GM18867 (cell line): ENCODE measurements at regions not wholly inside any gene's neighbourhood (a gene's known extent, or its start where the extent isn't known, plus 50 kb on each side); places are given as distances from the start of the nearest gene placed in this dataset.

ENCODE experiments used
- ATAC-seq: cut with Tn5 transposase; IDR thresholded peaks from one replicate; pipeline ENCODE4 v1.9.1; 2021; ENCODE audit warnings: mild to moderate bottlenecking, moderate library complexity; ENCODE audit not compliant: unreplicated experiment

DNA sequence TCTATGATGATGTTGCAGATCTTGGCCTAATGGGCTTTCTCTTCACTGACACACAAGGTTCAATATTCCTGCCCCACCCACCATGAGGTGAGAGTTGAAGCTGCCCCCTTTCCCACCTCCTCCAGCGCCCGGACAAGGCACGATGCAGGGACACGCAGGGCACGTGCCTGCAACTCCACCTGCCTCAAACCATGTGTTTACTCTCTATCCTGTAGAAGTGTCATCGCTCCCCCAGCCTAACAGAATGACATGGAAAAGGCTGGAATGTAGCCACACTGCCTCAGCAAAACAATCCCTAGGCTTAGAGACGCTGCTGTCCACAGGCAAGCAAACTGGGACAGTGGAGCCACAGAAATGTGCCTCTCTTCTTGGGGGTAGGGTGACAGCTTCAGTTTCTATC, 92.9 kb upstream of the SOD1 start:
- no peak for ATAC-seq

DNA sequence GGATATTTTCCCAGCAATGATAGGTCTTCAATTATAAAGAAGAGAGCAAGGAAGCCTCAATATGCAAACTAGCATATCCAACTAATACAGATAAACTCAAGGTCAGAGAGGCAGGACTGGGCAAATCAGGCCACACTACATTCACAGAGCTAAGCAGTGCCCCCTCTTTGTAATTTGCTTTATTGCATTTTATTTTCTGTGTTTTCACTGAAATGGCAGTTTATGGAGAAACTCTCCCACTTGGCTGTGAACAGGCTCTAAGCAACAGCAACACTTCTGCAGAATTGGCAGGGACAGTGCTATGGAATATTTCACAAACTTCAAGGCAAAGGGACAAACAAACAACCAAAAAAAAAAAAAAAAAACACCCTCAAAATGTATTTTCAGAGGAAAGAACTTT, 93.4 kb upstream of the SOD1 start:
- no peak for ATAC-seq

DNA sequence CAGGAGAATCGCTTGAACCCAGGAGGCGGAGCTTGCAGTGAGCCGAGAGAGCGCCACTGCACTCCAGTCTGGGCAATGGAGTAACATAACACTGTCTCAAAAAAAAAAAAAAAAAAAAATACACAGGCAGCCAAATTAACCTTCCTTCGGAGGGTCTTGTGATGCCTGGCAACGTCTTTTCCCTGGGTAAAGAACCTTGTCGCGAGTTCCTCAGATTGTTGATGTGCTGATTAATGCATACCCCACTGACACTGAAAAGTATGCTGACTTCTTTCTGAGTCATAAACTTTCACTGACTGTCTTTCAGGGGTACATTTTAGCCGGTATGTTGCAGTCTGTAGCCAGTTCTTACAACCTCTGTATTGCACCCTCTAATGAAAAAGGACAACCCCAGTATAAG, 95.1 kb upstream of the SOD1 start:
- ATAC-seq: no peak

DNA sequence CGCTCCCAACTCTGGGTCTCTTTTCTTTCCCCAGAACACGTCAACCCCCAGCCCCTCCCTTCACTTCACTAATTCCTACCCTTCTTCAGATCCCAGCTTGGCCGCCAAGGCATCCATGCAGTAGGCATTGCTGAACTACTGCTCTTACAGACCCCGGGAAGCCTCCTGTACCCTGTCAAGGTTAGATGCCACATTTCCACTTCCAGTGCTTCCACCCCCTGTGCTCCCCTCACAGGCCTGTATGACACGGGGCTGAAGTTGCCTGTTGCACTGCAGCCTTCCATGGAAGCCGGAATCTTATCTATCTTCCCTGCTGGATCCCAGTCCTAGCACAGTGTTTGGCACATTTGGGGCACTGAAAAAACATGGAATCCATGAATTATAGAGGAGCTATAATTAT, 99.0 kb upstream of the SOD1 start:
- no peak for ATAC-seq

DNA sequence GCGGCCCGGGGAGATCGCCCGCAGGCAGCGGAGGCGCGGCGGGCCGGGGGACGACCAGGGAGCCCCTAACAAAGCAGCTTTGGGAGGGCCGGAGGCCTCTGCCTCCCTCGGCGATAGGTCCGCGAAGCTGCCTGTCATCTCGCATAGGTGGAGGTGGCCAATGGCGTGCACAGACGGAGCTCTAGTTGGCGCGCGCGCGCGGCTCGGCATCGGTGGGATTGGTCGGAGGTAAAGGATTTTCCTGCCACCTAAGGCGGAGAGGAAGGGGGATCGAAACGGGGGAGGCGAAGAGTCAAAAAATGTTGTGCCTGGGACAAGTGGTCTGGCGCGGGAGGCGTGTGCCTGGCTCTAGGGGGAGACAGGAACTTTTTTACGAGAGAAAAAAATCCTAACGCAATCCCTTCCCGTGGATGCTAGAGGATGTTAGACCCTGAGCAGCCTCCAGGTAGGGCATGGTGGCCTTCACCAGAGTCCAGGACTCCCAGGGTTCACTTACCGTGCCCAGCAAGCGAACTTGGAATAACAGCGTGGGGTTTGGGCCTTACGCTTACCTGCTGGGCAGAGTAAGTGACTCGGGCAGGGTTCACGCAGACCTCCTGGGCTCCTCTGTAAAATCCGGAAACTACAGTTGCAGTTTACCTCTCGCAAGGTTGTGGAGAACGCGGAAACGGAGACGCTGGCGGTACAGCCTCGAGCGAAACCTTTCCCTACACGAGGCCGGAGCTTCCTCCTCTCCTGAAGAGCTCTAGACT, 99.9 kb upstream of the SOD1 start:
- peak; percentile 88 for ATAC-seq

DNA sequence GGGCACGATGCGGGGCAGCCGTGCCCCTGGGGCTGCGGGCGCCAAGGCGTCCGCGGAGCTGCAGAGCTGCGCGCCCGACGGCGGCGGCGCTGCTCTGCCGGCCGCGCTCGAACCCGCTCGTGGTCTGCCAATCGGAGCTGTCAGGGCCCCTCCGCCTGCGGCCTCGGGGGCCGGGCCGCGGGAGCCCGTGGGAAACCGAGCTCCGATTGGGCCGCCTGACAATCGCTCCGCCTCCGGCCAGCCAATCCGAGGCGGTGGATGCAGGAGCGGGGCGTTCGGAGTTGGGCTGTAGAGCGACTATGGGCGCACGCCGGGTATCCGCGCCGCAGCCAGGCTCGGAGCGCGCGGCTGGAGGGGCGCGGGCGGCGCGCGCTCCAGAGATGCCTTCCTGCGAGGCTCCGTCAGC, 100.5 kb upstream of the SOD1 start:
- ATAC-seq: peak; percentile 92

DNA sequence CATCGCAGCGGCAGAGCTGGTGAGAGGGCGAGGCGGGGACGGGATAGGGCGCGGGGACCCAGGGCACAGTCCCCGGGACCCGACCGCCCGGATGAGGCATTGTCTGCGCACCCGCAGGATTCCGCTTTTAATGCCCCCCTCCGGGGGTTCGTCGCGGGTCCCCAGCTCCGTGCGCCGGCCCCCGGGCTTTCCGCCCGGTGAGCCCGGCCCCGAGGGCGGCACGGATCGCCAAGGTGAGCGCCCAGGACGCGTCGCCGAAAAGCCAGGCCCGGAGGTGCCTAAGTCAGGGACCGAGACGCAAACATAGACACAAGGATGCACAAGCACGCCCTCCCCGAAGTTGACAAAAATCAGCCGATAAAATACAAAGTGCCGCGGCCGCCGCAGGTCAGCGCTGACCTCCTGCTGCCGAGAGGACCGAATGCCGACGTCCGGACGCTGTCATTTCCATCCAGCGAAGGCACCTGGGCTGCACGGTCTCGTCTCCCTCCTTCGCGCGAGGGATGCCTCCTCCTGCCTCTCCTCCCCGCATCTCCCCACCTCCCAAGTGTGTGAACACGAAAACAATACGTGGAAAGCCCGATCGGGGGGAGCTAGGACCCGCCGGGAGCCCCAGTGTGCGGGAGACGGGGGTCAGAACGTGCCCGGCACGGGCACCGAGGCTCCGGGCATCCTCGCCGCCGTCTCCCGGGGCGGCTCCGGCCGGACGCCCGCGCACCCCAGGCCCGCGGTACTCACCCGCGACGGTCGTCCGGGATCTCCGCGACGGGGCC, 101.1 kb upstream of the SOD1 start:
- ATAC-seq: no peak

DNA sequence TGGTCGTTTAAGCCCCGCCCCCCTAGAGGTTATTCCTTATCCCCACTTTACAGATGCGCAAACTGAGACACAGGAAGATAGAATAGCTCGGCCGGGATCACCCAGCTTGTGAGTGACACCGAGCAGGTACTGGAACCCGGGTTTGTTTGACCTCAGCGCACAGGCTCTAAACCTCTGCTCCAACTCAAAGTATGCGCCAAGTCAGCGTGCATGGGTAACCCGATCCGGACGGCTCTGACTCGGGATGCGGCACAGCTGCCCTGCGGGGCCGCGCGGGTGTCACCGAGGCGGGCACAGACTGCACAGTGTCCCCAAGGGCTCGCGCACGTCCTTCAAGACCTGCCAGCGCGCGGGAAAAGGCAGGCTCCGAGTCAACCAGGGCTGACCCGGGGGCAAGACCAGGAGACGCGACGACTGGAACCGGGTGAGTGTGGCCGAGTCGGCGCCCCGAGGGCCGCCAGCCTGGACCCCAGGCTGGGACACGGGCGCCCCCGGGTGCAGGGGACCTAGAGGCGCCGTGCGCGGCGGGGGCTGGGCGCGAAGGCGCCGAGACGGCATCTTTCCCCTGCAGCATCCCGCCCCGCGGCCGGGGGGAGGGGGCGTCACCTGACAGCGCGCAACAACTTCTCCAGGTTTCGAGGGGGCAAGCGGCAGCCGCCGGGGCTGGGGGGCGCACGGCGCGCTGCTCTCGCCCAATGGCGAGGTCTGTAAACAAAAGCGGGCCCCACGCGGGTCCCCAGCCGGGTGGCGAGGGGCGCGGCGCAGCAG, 101.9 kb upstream of the SOD1 start:
- ATAC-seq: no peak

DNA sequence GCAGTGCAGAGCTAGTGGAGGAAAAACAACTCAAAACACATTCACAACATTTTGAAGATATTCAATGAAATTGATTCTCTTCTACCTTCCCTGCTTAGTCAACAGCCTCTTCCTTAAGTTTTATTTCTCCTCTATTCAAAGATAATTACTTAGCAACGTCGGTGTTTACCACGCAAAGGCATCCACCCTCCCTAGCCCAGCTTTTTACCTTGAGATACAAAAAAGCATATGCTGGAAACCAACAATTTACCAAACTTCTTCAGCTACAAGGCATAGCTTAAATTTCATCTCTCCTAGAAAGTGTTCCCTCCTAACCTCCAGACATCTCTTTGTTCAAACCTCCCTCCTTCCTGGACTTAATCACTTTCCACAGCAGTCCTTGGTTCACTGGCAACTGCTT, 102.8 kb upstream of the SOD1 start:
- ATAC-seq: no peak

DNA sequence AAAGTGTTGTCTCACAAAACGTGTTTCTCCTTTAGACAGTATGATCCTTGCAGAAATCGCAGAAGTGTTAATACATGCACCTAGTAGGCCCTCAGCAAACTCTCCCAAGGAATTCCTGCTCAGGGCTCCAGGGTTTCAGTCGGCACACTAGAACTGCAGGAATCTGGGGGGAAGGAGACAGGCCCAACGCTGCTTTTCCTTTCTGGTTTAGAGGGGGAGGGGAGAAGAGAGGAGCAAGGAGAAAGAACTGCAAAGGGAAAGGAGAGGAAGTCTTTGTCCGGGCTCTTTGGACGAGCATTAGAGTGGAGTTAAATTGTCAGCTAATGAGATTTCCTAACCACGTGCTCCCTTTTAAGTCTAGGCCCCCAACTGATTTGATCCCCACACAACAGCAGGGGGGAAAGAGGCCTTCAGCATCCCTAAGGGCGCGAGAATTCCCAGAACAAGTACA, 103.7 kb upstream of the SOD1 start:
- no peak for ATAC-seq

DNA sequence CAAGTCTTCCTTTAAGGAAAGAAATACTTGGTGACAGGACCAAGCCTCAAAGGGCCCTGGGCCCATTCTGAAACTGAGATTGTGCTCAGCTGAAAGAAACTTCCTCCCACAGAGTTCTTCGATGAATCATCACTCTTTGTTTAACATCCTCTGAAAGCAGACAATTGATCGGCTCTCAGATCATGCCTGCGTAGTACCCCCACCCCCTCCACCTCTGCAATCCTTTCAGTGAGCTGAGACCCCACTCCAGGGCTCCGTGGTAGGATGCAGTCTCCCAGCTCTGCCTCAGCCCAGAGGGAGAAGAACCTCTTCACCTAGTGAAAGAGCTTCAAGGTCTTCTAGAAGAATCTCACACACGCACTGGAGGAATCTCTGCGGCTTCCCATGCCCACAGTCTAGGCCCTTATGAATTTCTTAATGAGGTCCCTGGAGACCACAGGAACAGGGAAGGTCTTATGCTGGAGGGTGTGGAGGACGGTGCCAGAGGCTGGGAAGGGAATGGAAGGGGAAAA, 104.9 kb upstream of the SOD1 start:
- no peak for ATAC-seq

DNA sequence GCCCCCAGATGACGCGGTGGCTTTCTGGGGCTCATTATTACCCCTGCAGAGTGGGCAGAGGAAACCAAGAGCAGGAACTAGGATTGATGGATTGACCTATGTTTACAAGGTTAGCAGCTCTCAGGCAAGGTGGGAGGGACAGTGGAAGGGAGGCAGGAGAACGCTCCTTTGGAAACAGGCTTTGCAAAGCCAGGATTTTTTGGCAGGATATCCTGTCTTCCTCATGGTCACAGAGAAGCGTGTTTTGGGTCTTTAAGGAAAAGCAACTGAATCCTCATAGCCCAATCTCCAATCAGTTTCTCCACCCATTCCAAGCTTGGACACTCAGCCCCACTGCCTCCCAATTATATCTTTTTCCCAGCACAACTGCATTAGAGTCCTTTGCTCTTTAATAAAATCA, 105.6 kb upstream of the SOD1 start:
- no peak for ATAC-seq

DNA sequence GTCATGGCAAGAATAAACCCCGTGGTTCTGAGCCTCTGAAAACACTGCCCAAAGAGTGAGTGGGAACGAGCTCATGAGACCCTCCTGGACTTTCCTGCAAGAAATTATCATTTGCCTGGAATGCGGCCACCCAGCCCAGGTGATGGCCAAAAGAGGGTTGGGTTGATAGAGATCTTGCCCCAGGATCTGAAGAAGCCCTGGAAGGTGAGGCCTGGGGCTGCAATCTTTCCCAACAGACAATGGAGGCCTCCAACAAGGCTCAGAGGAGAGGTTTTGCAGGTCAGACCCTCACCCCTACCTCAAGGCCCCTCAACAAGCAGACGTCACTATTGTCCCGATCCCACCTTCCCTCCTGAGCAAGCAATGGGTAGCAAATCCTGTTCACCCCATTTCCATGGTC, 106.0 kb upstream of the SOD1 start:
- ATAC-seq: no peak

DNA sequence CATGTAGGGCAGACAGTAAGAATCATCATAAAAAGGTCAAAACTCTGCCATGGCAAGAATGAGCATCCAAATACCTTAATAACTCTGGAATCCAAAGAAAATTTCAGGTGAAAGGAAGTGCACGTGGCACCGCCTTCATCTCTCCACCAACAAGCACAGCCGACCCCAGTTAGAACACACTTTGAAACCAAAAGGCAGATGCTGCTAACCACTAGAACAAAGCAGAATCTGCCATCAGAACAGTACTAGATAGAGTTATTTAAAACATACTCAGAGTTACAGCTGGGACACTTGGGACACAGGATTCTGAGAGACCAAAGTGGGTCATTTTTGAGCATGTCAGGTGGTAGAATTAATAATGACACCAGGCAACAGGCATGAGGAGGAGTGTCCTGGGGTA, 106.7 kb upstream of the SOD1 start:
- ATAC-seq: peak; percentile 56

DNA sequence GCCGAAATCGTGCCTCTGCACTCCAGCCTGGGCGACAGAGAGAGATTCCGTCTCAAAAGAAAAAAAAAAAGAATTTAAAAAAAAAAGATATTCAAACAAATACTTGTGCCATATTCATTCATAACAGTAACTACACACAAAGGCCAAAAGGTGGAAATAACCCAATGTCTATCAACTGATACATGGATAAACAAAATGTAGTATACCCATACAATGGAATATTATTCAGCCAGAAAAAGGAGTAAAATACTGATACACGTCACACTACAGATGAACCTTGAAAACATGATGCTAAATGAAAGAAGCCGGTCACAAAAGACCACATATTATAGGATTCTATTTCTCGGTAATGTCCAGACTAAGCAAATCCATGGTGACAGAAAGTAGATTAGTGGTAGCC, 109.4 kb upstream of the SOD1 start:
- no peak for ATAC-seq

DNA sequence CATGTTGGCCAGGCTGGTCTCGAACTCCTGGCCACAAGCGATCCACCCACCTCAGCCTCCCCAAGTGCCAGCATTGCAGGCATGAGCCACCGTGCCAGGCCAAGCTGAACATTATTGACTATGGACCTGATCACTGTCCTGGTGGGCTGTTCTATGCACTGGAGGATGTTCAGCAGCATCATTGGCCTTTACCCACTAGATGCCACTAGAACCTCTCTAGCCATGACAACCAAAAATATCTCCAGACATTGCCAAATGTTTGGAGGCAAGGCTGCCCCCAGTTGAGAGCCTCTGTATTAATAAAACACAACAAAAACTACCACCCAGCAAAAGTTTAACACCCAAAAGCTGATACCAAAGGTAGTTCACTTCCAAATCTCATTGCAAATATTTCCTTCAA, 110.8 kb upstream of the SOD1 start:
- no peak for ATAC-seq

DNA sequence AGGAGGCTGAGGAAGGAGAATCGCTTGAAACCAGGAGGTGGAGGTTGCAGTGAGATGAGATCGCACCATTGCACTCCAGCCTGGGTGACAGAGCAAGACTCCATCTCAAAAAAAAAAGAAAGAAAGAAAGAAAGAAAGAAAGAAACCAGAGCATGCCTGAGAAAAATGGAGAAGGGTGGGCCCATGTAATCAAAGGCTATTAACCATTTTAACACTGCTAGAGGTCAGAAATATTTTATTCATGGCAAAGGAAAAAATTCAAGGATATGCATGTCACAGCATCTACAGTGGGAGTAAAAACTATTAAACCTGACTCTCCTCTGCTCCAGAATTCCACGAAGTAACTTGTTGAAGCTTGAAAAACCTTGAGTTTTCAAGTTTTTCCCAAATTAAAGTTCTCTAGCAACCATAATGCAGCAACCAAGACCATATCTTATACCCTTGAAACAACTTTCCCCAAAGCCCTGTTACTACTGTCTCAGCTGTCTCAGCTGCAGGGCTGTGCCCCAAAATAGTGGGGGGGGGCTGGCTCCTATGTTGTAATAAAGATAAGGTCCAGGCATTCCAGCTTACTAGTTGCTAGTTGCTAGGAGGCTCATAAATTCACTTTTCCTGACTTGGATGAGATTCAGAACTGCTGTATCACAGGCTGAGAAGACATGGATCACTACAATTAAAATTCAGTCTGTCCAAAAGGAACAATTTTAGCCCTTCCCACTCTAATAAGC, 112.9 kb upstream of the SOD1 start:
- ATAC-seq: no peak

DNA sequence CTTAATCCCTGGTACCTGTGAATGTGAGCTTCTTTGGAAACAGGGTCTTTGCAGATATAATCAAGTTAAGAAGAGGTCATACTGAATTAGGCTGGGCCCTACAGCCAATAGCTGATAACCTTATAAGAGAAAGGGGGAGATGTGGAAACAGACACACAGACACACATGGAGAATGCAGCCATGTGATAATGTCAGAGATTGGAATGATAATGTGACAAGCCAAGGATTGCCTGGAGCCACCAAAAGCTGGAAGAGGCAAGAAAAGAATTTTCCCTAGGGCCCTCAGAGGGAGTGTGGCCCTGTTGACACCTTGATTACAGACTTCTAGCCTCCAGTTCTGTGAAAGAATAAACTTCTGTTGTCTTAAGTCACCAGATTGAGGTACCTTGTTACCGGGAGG, 114.5 kb upstream of the SOD1 start:
- no peak for ATAC-seq

DNA sequence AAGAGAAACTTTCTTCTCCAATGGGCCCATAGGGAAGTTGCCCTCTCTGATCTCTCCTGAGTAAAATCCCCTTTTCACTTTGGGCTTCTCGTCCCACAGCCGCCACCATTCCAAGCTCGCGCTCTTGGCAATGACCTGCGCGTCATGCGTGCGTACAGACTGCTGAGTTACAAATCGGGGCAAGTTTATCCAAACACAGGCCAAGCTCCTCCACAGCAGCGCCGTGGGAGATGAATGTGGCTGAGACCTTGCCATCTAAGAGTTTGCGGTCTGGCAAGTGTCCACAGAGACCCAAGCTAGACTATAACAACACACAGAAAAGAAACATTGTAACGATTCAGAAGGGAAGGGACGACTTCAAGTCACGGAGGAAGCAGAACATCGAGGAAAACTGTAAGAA, 116.3 kb upstream of the SOD1 start:
- ATAC-seq: no peak

DNA sequence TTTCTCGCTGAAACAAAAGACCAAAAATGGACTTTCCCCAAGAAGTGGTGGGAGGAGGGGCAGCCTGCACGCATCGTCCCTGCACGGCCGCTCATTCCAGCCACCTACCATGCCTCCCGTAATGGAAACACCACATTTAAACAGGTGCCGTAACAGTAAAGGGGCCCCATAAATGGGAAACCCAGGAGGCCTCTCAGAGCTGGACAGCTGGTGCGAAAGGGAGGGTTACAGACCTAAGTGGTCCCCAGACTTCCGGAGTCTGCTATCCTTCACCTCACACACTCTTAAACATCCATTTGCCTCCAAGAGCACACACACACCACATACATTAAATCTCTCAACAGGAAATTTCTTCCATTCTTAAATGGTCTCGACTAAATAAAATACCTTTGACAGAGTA, 120.7 kb upstream of the SOD1 start:
- ATAC-seq: no peak
